MG63 (cell line): ENCODE measurements at regions not wholly inside any gene's neighbourhood (a gene's known extent, or its start where the extent isn't known, plus 50 kb on each side); places are given as distances from the start of the nearest gene placed in this dataset.

Experiments
- DNase-seq: peaks from one replicate; pipeline ENCODE4 v3.0.0-alpha.2; 2020
- H3K27me3 ChIP-seq: fragments of 250-450 bp; sonication (Bioruptor Pico); 2 replicates; pipeline ENCODE4 v1.5.1; 2020; ENCODE audit warnings: mild to moderate bottlenecking, moderate library complexity
- H3K36me3 ChIP-seq: fragments of 250-450 bp; sonication (Bioruptor Pico); 2 replicates; pipeline ENCODE4 v1.5.1; 2020; ENCODE audit warnings: mild to moderate bottlenecking, moderate library complexity
- H3K4me3 ChIP-seq: fragments of 250-450 bp; sonication (Bioruptor Pico); 2 replicates; pipeline ENCODE4 v1.5.1; 2020; ENCODE audit warnings: mild to moderate bottlenecking, moderate library complexity
- H3K9me3 ChIP-seq: fragments of 250-450 bp; sonication (Bioruptor Pico); 2 replicates; pipeline ENCODE4 v1.5.1; 2020; ENCODE audit warnings: mild to moderate bottlenecking, moderate library complexity

GRCh38 chr10:52459097-52459496 lies 145.0 kb downstream of the DKK1 start:
- Histone ChIP-seq H3K9me3 (peaks cover 6% of the 10 kb centered on the region; the same call in 1 of the 2 replicates), H3K27me3 (no peaks in the 10 kb centered on the region), H3K36me3 (no peaks in the 10 kb centered on the region), H3K4me3 (no peak overlapping the region)
- DNase-seq, result no peak

DNA sequence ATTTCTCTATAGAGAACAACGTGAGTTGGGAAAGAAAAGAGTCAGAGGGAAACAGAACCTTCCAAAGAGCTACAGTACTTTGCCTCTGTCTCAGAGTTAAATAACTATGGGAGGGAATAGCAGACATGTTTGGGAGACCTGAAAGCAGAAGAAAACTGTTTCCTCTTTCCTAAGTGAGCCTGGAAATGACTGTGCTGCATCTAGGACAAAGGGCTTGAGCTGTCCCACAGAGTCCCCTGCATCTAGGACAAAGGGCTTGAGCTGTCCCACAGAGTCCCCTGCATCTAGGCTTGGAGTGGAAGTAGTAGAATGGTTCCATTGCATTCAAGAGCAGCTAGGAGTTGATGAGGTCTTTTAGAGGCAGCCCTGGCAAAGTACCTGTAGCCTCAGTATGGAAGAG lies 149.7 kb downstream of the DKK1 start:
- H3K27me3 ChIP-seq, result no peaks in the 10 kb centered on the region
- H3K9me3 ChIP-seq, result 0 out of 2 replicates have a peak, but pooled peaks cover 3% of the 10 kb centered on the region
- no peaks in the 10 kb centered on the region for H3K36me3 ChIP-seq
- no peak overlapping the region for H3K4me3 ChIP-seq
- DNase-seq, result no peak

DNA sequence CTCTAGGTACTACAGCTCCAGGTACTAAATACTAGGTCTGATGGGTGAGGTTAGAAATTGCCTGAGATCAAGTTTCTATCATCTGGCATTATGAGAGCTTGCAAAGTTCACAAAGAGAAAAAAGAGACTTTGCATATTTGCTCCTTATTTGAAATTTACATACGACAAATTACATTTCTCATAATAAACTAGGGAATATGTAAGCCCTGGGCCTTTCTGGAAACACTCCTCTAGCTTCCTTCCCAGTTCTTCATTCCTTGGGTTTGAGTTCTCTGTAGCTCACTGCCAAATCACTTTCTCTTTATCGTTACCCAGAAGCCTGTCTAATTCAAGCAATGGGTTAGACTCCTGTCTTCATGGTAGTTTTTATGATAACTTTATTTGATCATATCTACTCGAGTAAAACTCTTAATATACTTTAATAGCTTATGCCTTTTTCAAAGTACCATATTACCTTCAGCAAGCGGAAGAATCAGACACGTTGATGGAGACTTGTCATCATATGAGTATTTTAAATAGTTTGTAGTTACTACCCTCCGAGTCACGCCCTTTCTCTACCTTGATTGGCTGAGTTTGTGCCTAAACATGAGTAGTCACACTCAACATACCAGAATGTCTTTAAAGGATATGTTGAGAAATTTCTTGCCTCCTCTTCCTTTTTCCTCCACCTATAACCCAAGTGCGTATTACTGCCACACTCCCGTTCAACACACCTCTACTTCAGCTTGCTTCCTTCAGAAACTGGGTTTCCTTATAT lies 150.5 kb downstream of the DKK1 start:
- Histone ChIP-seq H3K36me3 (no peaks in the 10 kb centered on the region), H3K4me3 (no peak overlapping the region), H3K27me3 (no peaks in the 10 kb centered on the region), H3K9me3 (0 out of 2 replicates have a peak, but pooled peaks cover 3% of the 10 kb centered on the region)
- DNase-seq, result no peak

- H3K9me3 ChIP-seq, result 0 out of 2 replicates have a peak, but pooled peaks cover 3% of the 10 kb centered on the region
- no peaks in the 10 kb centered on the region for H3K27me3 ChIP-seq
- no peaks in the 10 kb centered on the region for H3K36me3 ChIP-seq
Observed at GRCh38 chr10:52465202-52465601, 151.1 kb downstream of the DKK1 start.

DNA sequence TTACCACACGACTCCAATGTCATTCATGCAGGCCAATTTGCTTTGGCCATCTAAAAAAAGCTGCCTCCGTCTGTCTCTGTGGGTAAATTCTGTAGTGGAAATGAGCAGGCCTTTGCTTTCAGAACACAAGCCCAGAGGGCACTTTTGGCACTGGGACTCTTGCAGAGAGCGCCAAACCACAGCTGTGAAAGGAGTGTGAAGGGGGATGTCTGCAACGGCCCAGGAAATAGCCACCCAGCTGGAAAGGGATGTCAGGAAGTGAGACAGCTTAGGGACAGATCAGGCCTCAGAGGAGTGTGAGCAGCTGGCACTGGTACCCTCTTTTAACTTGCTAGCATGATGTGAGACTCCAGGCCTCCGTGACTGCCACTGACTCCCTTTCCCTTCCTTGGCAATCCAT lies 152.4 kb downstream of the DKK1 start:
- no peaks in the 10 kb centered on the region for H3K27me3 ChIP-seq
- H3K9me3 ChIP-seq, result 0 out of 2 replicates have a peak, but pooled peaks cover 3% of the 10 kb centered on the region
- DNase-seq, result peak; percentile 93
- no peak overlapping the region for H3K4me3 ChIP-seq
- H3K36me3 ChIP-seq, result no peaks in the 10 kb centered on the region

More at GRCh38 chr10:52465202-52465601, 151.1 kb downstream of the DKK1 start:
- DNase-seq, result no peak
- H3K4me3 ChIP-seq, result no peak overlapping the region

GRCh38 chr10:52469970-52470705 lies 156.1 kb downstream of the DKK1 start:
- H3K36me3 ChIP-seq, result no peaks in the 10 kb centered on the region
- DNase-seq, result no peak

DNA sequence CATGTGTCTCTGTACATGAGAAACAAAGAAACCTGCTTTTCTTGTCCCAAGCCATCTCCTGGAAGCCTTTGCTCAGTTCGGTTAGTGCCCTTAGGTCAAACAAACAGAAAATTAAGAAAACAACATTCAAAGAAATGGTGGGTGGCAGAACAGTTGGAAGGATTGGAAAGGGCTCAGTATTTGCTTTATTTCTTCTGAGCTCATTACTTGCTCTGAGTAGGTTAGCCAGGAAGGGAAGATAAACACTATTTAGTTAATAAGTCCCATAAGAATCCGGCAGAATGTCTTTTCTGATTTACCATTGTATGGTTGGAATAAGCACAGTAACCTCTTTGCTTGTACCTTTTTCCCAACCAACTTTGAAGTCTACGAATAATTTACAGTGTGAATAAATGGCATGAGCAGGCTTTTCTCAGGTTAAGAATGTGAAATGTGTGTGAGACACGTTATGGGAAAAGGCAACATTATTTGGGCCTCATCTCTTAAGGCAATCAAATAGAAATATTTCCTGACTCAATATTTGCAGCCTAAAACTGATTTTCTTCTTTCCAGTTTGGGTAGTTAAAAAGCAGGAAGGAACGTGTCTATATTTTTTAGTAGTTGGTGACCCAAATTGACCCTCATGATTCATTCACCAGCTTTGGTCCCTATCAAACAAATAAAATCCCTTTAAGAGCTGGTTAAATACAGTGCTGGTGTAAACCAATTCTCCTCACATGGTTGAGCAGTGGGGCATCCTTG lies 158.5 kb downstream of the DKK1 start:
- H3K27me3 ChIP-seq, result no peaks in the 10 kb centered on the region
- no peaks in the 10 kb centered on the region for H3K9me3 ChIP-seq
- no peak for DNase-seq
- H3K36me3 ChIP-seq, result no peaks in the 10 kb centered on the region
- no peak overlapping the region for H3K4me3 ChIP-seq

More at GRCh38 chr10:52469970-52470705, 156.1 kb downstream of the DKK1 start:
- H3K4me3 ChIP-seq, result no peak overlapping the region
- no peaks in the 10 kb centered on the region for H3K9me3 ChIP-seq
- no peaks in the 10 kb centered on the region for H3K27me3 ChIP-seq

DNA sequence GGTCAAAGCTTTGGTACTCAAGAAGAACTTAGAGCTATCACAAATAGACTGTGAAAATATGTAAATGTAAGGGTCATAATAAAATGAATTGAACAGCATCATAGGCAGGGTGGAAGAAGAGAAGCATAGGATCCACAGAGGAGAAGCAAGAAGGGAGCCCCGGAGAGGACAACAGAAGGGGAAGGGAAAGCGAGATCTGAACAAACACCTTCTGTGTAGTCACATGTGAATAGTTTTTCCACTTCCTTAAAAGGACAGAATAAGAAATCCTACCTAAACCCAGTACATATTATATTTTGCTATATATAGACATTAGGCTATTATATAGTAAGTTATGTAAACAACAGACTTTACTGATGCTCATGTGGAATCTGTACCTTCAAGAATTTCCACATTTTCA lies 160.2 kb downstream of the DKK1 start:
- Histone ChIP-seq H3K9me3 (no peaks in the 10 kb centered on the region), H3K4me3 (no peak overlapping the region), H3K27me3 (no peaks in the 10 kb centered on the region), H3K36me3 (no peaks in the 10 kb centered on the region)
- no peak for DNase-seq

DNA sequence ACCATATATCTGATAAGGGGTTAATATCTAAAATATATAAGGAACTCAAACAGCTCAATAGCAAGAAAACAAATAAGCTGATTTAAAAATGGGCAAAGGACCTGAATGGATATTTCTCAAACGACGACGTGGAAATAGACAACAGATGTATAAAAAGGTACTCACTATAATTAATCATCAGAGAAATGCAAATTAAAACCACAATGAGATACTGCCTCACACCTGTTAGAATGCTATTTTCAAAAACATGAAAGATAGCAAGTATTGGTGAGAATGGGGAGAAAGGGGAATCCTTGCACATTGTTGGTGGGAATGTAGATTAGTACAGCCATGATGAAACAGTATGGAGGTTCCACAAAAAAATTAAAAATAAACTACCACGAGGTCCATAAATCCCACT lies 163.2 kb downstream of the DKK1 start:
- no peaks in the 10 kb centered on the region for H3K27me3 ChIP-seq
- no peak overlapping the region for H3K4me3 ChIP-seq
- H3K9me3 ChIP-seq, result no peaks in the 10 kb centered on the region
- H3K36me3 ChIP-seq, result no peaks in the 10 kb centered on the region
- no peak for DNase-seq

DNA sequence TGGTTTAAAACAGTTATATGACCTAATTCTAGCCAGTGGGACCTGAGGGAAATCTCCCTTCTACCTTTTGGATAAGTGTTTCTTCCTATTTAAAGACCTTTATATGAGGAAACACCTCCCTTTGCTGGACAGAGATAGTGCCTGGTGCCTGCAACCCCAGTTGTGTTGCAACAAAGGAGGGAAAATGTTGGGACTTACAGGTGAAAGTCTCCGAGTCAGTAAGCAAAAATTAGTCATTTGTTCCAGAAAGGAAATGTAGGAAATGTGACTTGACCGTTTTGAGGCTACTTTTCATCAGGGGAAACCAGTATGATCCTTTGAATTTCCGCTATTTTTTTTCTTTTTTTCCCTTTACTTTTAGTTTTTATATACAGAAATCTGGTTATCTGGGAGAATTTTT lies 165.5 kb downstream of the DKK1 start:
- H3K36me3 ChIP-seq, result no peaks in the 10 kb centered on the region
- DNase-seq, result no peak
- no peak overlapping the region for H3K4me3 ChIP-seq
- no peaks in the 10 kb centered on the region for H3K27me3 ChIP-seq
- H3K9me3 ChIP-seq, result no peaks in the 10 kb centered on the region

GRCh38 chr10:52481986-52482555 lies 168.0 kb downstream of the DKK1 start:
- H3K9me3 ChIP-seq, result no peaks in the 10 kb centered on the region
- no peaks in the 10 kb centered on the region for H3K27me3 ChIP-seq
- no peaks in the 10 kb centered on the region for H3K36me3 ChIP-seq
- H3K4me3 ChIP-seq, result no peak overlapping the region
- no peak for DNase-seq

GRCh38 chr10:52483587-52483986 lies 169.5 kb downstream of the DKK1 start:
- Histone ChIP-seq H3K9me3 (no peaks in the 10 kb centered on the region), H3K27me3 (no peaks in the 10 kb centered on the region), H3K4me3 (no peak overlapping the region), H3K36me3 (no peaks in the 10 kb centered on the region)
- no peak for DNase-seq

GRCh38 chr10:52484206-52485065 lies 170.4 kb downstream of the DKK1 start:
- Histone ChIP-seq H3K4me3 (no peak overlapping the region), H3K9me3 (no peaks in the 10 kb centered on the region)
- no peak for DNase-seq

DNA sequence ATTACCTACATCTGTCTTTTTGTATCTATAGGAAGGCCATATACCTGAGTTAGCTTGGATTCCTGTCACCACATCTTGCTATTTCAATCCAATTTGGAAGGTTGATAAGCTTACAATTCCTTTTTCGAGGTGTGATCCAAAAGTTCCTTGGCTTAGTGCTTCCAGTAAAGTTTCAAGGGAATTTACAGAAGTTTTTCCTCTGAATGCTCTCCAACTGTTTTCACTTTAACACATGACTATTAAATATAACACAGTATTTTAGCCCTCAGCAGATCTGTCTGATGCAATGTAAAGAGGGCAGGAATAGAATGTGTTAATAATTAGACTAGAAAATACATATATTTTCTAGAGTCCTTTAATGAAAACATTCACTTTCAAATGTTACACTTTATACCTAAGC lies 171.4 kb downstream of the DKK1 start:
- Histone ChIP-seq H3K4me3 (no peak overlapping the region), H3K27me3 (no peaks in the 10 kb centered on the region), H3K36me3 (no peaks in the 10 kb centered on the region), H3K9me3 (no peaks in the 10 kb centered on the region)
- DNase-seq, result no peak

More at GRCh38 chr10:52484206-52485065, 170.4 kb downstream of the DKK1 start:
- no peaks in the 10 kb centered on the region for H3K36me3 ChIP-seq
- no peaks in the 10 kb centered on the region for H3K27me3 ChIP-seq

DNA sequence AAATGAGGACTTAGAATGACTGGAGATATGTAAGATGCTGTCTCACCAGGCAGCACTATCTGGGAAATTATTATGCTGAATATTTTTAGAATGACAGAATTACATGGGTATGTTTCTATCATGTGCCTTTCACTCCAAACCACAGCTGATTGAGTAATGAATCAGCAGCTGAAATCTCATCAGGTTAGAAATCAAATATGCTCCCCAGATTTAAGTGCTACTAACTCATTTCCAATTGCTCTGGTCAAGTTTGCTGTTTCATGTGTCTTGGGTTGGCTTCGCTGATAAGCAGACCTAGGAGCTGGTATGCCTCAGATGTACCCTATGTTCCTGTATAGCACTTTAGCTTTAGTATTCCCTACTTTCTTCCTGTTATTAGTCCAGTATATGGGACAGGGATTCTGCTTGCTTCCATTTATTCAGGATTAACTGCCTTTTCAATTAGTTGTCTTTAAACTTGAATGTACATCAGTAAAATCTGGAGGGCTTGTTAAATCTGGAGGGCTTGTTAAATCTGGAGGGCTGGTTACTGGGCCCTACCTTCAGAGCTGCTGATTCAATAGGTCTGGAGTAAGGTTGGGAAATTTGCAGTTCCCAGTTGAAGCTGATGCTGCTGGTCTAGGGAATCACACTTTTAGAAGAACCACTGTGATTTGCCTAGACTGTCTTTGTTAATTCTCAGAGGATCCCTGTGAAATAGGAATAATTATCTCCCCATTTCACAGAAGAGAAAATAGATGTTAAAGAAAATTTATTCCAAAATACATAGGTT lies 172.9 kb downstream of the DKK1 start:
- no peaks in the 10 kb centered on the region for H3K27me3 ChIP-seq
- H3K4me3 ChIP-seq, result no peak overlapping the region
- no peaks in the 10 kb centered on the region for H3K9me3 ChIP-seq
- H3K36me3 ChIP-seq, result no peaks in the 10 kb centered on the region
- peak; percentile 35 for DNase-seq
